Adrenal gland (tissue), 9 donors: ENCODE measurements at regions not wholly inside any gene's neighbourhood (a gene's known extent, or its start where the extent isn't known, plus 50 kb on each side); places are given as distances from the start of the nearest gene placed in this dataset.

Experiments
- DNase-seq, 7 donors: peaks; one replicate each; pipeline ENCODE4 v3.0.0-alpha.2; 2019 to 2020
- H3K27ac ChIP-seq, 5 donors: fragments of 200-600 bp; sonication (generic) in 4 of 5; 1 replicate in 3 of 5; 2 replicates in 2 of 5; pipeline versions ENCODE4 v1.5.1 to v1.8.0; 2016 to 2020; ENCODE audit warnings: mild to moderate bottlenecking in 1 of 5
- H3K27me3 ChIP-seq: fragments of 200-600 bp; 2 replicates; pipeline ENCODE4 v1.8.0; 2021
- H3K36me3 ChIP-seq, 2 donors: fragments of 200-600 bp; replicated peaks in 1 of 2; 1 replicate in 1 of 2; 2 replicates in 1 of 2; pipeline versions ENCODE4 v1.5.1 to v1.8.0; 2018 to 2022
- H3K4me1 ChIP-seq, 2 donors: fragments of 200-600 bp; replicated peaks in 1 of 2; 1 replicate in 1 of 2; 2 replicates in 1 of 2; pipeline versions ENCODE4 v1.5.1 to v1.8.0; 2018 to 2021
- H3K4me3 ChIP-seq, 4 donors: fragments of 200-600 bp; sonication (generic) in 3 of 4; one replicate each; pipeline ENCODE4 v1.5.1; 2016 to 2018
- H3K9me3 ChIP-seq, 3 donors: fragments of 200-600 bp; sonication (generic) in 1 of 3; replicated peaks in 1 of 3; 1 replicate in 2 of 3; 2 replicates in 1 of 3; pipeline versions ENCODE4 v1.5.1 to v1.8.0; 2016 to 2021
- CTCF ChIP-seq, 6 experiments: fragments of 450-650 bp in 4 of 6; fragments of 200-600 bp in 2 of 6; sonication (generic) in 1 of 6; IDR thresholded peaks; 1 replicate in 5 of 6; 2 replicates in 1 of 6; pipeline versions ENCODE4 v1.5.1 to v1.8.0; 2016 to 2021; ENCODE audit warnings: antibody characterized with exemption in 6 of 6, mild to moderate bottlenecking in 2 of 6, moderate library complexity in 1 of 6
- POLR2A ChIP-seq, 2 donors: fragments of 450-650 bp; IDR thresholded peaks; one replicate each; pipeline ENCODE4 v1.6.1; 2017; ENCODE audit warnings: antibody characterized with exemption in 2 of 2, mild to moderate bottlenecking in 2 of 2, moderate library complexity in 1 of 2
- whole genome bisulfite sequencing, 4 donors: extraction: QIAGEN DNeasy Blood & Tissue Kit in 2 of 4; methylation state at CpG; one replicate each; pipeline versions ENCODE4 v1.1.5 to v1.1.7; 2013 to 2017; 5-methylcytosine and 5-hydroxymethylcytosine counted together
- intact Hi-C, 2 donors: fragments of 100-400 bp; cut with DNase I; formaldehyde crosslinking; loops; one replicate each; pipeline versions ENCODE4 v1.14.1 to v1.15.0; 2022 to 2023
- donor health status: healthy with polysubstance abuse.
- donor health status: Bipolar disorder and iron deficiency.
- donor health status: DM: yes; HTN: yes; CAD: no.
- donor health status: DM: no; HTN: no; CAD: no.
- donor health status: DM: no; HTN: no; CAD: no.

- intact Hi-C loops, result no loop called here
- DNase-seq, result no peak
- Histone ChIP-seq H3K4me1 (peaks cover 7 to 19% of the 10 kb centered on the region in 2 donors), H3K36me3 (no peaks in the 10 kb centered on the region), H3K27me3 (no peaks in the 10 kb centered on the region), H3K9me3 (no peaks in the 10 kb centered on the region), H3K27ac (no peak overlapping the region), H3K4me3 (no peak overlapping the region)
- WGBS, 4 donors, result 89 to 97% (median 92%) methylated on average over 17 to 27 of the region's 27 CpGs
- TF ChIP-seq POLR2A (IDR thresholded peaks at IDR 0.05) (no peak), CTCF (IDR thresholded peaks at IDR 0.05) (no peak)
Measured at GRCh38 chr14:38838049-38838978, 264.7 kb downstream of the SEC23A start.

GRCh38 chr14:38837343-38838048, 265.5 kb downstream of the SEC23A start:
- H3K27ac ChIP-seq, result no peak overlapping the region
- no peaks in the 10 kb centered on the region for H3K27me3 ChIP-seq
- H3K4me1 ChIP-seq, result peaks cover 0 to 13% of the 10 kb centered on the region in 2 donors
- H3K4me3 ChIP-seq, result no peak overlapping the region
- TF ChIP-seq CTCF (IDR thresholded peaks at IDR 0.05) (no peak), POLR2A (IDR thresholded peaks at IDR 0.05) (no peak)
- no peaks in the 10 kb centered on the region for H3K36me3 ChIP-seq
- intact Hi-C loops, result no loop called here
- 89 to 100% (median 91%) methylated on average over 4 to 17 of the region's 17 CpGs for WGBS, 4 donors
- H3K9me3 ChIP-seq, result no peaks in the 10 kb centered on the region
- DNase-seq, result no peak

- peaks cover 0 to 11% of the 10 kb centered on the region in 2 donors for H3K4me1 ChIP-seq
- WGBS, 4 donors, result 89 to 93% (median 90%) methylated on average over 7 of the region's 7 CpGs
- no peak for DNase-seq
- H3K27me3 ChIP-seq, result no peaks in the 10 kb centered on the region
- no peaks in the 10 kb centered on the region for H3K9me3 ChIP-seq
- no peaks in the 10 kb centered on the region for H3K36me3 ChIP-seq
- TF ChIP-seq CTCF (IDR thresholded peaks at IDR 0.05) (no peak), POLR2A (IDR thresholded peaks at IDR 0.05) (no peak)
- no peak overlapping the region for H3K27ac ChIP-seq
- H3K4me3 ChIP-seq, result no peak overlapping the region
- intact Hi-C loops, result no loop called here
Measured at GRCh38 chr14:38836539-38836938, 266.5 kb downstream of the SEC23A start.

GRCh38 chr14:38835874-38836273, 267.2 kb downstream of the SEC23A start:
- no peak overlapping the region for H3K27ac ChIP-seq
- H3K9me3 ChIP-seq, result no peaks in the 10 kb centered on the region
- H3K36me3 ChIP-seq, result no peaks in the 10 kb centered on the region
- no peak for DNase-seq
- WGBS, 4 donors, result 94 to 96% methylated on average over 18 of the region's 18 CpGs; no CpG with 5 or more reads in 2 of the 4 donors
- TF ChIP-seq POLR2A (IDR thresholded peaks at IDR 0.05) (no peak), CTCF (IDR thresholded peaks at IDR 0.05) (no peak)
- no peaks in the 10 kb centered on the region for H3K27me3 ChIP-seq
- peaks cover 0 to 11% of the 10 kb centered on the region in 2 donors for H3K4me1 ChIP-seq
- H3K4me3 ChIP-seq, result no peak overlapping the region
- intact Hi-C loops, result no loop called here
